ENCODE measurements at regions not wholly inside any gene's neighbourhood (a gene's known extent, or its start where the extent isn't known, plus 50 kb on each side); places are given as distances from the start of the nearest gene placed in this dataset.

DNA sequence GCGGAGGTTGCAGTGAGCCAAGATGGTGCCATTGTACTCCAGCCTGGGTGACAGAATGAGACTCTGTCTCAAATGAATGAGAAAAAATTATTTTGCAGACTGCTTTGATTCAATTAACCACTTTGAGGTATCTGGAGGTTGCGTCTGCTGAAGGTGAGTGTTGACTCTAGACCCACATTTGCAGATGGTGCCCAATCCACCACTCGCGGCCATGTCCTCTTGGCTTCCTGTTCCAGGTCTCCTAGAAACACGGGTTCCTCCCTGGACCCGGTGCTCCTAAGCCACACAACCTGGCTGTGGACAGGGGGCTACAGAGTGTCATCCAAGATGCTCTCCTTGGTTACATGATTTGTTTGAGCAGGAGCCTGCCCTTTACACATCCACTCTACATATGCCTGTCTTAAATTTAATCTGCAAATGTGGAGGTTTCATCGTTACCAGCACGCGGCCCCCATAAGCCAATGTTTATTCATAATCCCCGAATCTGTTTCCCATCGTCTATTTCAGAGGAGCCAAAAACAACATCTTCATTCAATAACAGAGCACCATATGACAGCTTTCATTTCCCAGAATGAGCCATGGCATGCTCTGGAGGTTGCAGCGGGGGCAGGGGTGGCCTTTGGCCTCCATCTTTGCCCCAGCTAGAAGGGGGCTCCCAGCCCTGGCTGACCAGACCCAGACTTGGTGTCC, 377.2 kb downstream of the CTTN start:
- no peak overlapping the region for H3K4me3 ChIP-seq
- ATAC-seq (no peak), DNase-seq (no peak)
- intact Hi-C loops (cut with DNase I): no loop called here
- H3K9me3 ChIP-seq: no peaks in the 10 kb centered on the region
- TF ChIP-seq, protein P1, sequence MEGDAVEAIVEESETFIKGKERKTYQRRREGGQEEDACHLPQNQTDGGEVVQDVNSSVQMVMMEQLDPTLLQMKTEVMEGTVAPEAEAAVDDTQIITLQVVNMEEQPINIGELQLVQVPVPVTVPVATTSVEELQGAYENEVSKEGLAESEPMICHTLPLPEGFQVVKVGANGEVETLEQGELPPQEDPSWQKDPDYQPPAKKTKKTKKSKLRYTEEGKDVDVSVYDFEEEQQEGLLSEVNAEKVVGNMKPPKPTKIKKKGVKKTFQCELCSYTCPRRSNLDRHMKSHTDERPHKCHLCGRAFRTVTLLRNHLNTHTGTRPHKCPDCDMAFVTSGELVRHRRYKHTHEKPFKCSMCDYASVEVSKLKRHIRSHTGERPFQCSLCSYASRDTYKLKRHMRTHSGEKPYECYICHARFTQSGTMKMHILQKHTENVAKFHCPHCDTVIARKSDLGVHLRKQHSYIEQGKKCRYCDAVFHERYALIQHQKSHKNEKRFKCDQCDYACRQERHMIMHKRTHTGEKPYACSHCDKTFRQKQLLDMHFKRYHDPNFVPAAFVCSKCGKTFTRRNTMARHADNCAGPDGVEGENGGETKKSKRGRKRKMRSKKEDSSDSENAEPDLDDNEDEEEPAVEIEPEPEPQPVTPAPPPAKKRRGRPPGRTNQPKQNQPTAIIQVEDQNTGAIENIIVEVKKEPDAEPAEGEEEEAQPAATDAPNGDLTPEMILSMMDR (IDR thresholded peaks at IDR 0.05): no peak
- no peak for TF ChIP-seq POLR2A (IDR thresholded peaks at IDR 0.05)
- WGBS (ENCODE audit: insufficient coverage, low coverage, low lambda C conversion rate, missing lambda C conversion rate): 93% methylated on average over 8 of the region's 12 CpGs
- no peak overlapping the region for H3K27ac ChIP-seq
- H3K27me3 ChIP-seq: no peaks in the 10 kb centered on the region
- H3K4me1 ChIP-seq: no peaks in the 10 kb centered on the region
- H3K36me3 ChIP-seq: no peaks in the 10 kb centered on the region

- Histone ChIP-seq H3K27ac (no peak overlapping the region), H3K27me3 (no peaks in the 10 kb centered on the region), H3K9me3 (no peaks in the 10 kb centered on the region), H3K36me3 (no peaks in the 10 kb centered on the region), H3K4me3 (no peak overlapping the region), H3K4me1 (no peaks in the 10 kb centered on the region)
- intact Hi-C loops (cut with DNase I): no loop called here
- no peak for ATAC-seq
- TF ChIP-seq, protein P1 (IDR thresholded peaks at IDR 0.05): no peak
- no peak for TF ChIP-seq POLR2A (IDR thresholded peaks at IDR 0.05)
- no peak for DNase-seq
Observed at GRCh38 chr11:70776914-70777532, 378.7 kb downstream of the CTTN start.

DNA sequence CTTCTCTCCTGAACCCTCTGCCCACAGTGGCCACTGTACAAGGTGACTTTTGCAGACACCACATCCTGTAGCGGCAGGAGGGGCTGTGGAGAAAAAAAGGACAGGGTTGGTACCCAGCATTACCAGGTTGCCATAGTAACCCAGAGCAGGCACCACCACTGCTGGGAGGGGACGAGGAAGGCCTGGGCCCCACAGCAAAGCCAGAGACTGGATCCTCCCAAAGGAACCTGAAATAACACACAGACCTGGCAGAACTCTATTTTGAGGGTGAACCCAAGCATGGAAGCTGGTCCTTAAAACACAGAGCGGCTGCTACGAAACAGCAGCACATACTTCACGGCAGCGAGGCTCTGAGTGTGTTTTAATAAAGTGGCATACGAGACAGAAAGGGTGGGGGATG, 380.6 kb downstream of the CTTN start:
- TF ChIP-seq, protein P1 (IDR thresholded peaks at IDR 0.05): no peak
- TF ChIP-seq POLR2A (IDR thresholded peaks at IDR 0.05): no peak
- ATAC-seq: no peak
- intact Hi-C loops (cut with DNase I): no loop called here
- H3K27me3 ChIP-seq: no peaks in the 10 kb centered on the region
- DNase-seq: no peak
- no peak overlapping the region for H3K27ac ChIP-seq
- H3K9me3 ChIP-seq: no peaks in the 10 kb centered on the region
- no peak overlapping the region for H3K4me3 ChIP-seq
- no peaks in the 10 kb centered on the region for H3K4me1 ChIP-seq
- 88% methylated on average over 7 of the region's 7 CpGs for WGBS (ENCODE audit: insufficient coverage, low coverage, low lambda C conversion rate, missing lambda C conversion rate)
- no peaks in the 10 kb centered on the region for H3K36me3 ChIP-seq

DNA sequence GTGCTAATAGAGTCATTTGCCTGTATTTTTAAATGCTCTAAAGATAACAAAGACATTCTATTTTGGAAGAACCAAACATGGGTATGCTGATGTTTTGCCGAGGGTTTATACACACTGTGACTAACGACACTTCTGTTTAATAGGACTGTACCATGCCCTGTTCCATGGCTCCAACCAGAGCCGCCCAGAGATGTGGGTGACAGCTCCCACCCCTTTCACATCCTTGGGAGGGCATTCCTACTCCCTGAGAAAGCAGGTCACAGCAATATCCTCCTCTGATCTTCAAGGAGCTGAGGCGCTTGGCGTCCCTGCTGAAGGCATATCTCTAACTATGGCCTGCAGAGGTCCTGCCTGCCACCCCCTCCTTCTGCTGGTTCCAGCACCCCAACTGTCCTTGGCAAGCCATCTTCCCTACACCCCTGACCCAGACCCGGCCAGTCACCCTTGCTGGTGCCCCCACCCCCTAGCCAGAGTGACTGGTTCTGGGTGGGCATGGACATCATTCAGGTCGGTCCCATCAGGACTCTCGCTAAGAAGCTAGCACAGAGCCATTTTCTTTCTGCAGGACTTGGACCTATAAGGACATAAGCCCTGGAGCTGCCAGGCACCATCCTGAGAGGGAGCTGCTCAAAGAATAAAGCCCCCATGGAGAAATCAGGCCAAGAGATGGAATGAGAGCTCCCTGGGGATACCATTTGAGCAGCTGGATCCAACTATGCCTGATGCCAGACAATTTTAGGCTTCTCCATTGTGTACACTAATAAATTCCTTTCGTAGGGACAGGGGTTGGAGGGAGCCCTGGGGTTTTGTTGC, 381.3 kb downstream of the CTTN start:
- no peak for TF ChIP-seq POLR2A (IDR thresholded peaks at IDR 0.05)
- TF ChIP-seq, protein P1 (IDR thresholded peaks at IDR 0.05): no peak
- H3K4me3 ChIP-seq: no peak overlapping the region
- intact Hi-C loops (cut with DNase I): no loop called here
- H3K36me3 ChIP-seq: no peaks in the 10 kb centered on the region
- ATAC-seq (no peak), DNase-seq (no peak)
- 85% methylated on average over 4 of the region's 9 CpGs for WGBS (ENCODE audit: insufficient coverage, low coverage, low lambda C conversion rate, missing lambda C conversion rate)
- no peaks in the 10 kb centered on the region for H3K27me3 ChIP-seq
- no peaks in the 10 kb centered on the region for H3K9me3 ChIP-seq
- H3K27ac ChIP-seq: no peak overlapping the region
- no peaks in the 10 kb centered on the region for H3K4me1 ChIP-seq
